ENCODE measurements at regions not wholly inside any gene's neighbourhood (a gene's known extent, or its start where the extent isn't known, plus 50 kb on each side); places are given as distances from the start of the nearest gene placed in this dataset.
"Not testable (repeated sequence)": the region's sequence is repeated elsewhere in the genome, so short reads cannot be mapped to it uniquely, and the experiment has no call there.

DNA sequence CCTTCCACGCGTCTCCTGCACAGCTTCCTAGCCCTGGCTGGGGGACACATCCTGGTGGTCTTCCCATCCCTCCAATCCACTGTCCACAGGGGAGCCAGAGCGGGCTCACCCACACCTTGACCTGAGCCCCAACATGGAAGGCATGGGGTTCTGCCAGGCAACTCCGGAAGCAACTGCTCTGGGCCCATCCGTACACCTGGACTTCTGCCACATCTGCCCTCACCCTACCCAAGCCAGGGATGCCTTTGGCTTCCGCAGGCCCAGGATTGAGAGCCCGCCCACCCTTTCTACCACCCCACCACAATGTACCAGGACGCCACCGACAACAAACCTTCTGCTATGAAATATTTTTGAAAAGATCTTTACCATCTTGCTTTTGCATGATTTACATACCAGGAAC is 89.8 kb downstream of the KCNJ18 start:
- TF ChIP-seq, protein P1, sequence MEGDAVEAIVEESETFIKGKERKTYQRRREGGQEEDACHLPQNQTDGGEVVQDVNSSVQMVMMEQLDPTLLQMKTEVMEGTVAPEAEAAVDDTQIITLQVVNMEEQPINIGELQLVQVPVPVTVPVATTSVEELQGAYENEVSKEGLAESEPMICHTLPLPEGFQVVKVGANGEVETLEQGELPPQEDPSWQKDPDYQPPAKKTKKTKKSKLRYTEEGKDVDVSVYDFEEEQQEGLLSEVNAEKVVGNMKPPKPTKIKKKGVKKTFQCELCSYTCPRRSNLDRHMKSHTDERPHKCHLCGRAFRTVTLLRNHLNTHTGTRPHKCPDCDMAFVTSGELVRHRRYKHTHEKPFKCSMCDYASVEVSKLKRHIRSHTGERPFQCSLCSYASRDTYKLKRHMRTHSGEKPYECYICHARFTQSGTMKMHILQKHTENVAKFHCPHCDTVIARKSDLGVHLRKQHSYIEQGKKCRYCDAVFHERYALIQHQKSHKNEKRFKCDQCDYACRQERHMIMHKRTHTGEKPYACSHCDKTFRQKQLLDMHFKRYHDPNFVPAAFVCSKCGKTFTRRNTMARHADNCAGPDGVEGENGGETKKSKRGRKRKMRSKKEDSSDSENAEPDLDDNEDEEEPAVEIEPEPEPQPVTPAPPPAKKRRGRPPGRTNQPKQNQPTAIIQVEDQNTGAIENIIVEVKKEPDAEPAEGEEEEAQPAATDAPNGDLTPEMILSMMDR (IDR thresholded peaks at IDR 0.05): not testable (repeated sequence)
- TF ChIP-seq POLR2AphosphoS5, EP300, POLR2A (IDR thresholded peaks at IDR 0.05): not testable (repeated sequence)

Data from upper lobe of left lung (tissue), 4 donors.